ENCODE measurements at regions not wholly inside any gene's neighbourhood (a gene's known extent, or its start where the extent isn't known, plus 50 kb on each side); places are given as distances from the start of the nearest gene placed in this dataset.
A peak's percentile ranks its signal among the peaks of the same experiment; 100 is the strongest.

GRCh38 chr2:207403950-207404349 lies 125.8 kb upstream of the CREB1 start:
- TF ChIP-seq CTCF (IDR thresholded peaks at IDR 0.05; ENCODE audit: control insufficient read depth, extremely low read depth, insufficient read depth): no peak
- H3K4me3 ChIP-seq (ENCODE audit: low read depth, low read length): no peak overlapping the region
- no peak for DNase-seq (ENCODE audit: low read depth)

- no peak for DNase-seq (ENCODE audit: low read depth)
Observed at GRCh38 chr2:207405150-207405549, 124.6 kb upstream of the CREB1 start.

GRCh38 chr2:207408086-207408794 lies 121.5 kb upstream of the CREB1 start:
- H3K4me3 ChIP-seq (ENCODE audit: low read depth, low read length): no peak overlapping the region
- DNase-seq (ENCODE audit: low read depth): peak; percentile 89

More at GRCh38 chr2:207405150-207405549, 124.6 kb upstream of the CREB1 start:
- no peak for TF ChIP-seq CTCF (IDR thresholded peaks at IDR 0.05; ENCODE audit: control insufficient read depth, extremely low read depth, insufficient read depth)
- no peak overlapping the region for H3K4me3 ChIP-seq (ENCODE audit: low read depth, low read length)

GRCh38 chr2:207409517-207409916 lies 120.2 kb upstream of the CREB1 start:
- no peak for DNase-seq (ENCODE audit: low read depth)

More at GRCh38 chr2:207408086-207408794, 121.5 kb upstream of the CREB1 start:
- no peak for TF ChIP-seq CTCF (IDR thresholded peaks at IDR 0.05; ENCODE audit: control insufficient read depth, extremely low read depth, insufficient read depth)

GRCh38 chr2:207412787-207413310 lies 116.9 kb upstream of the CREB1 start:
- no peak for DNase-seq (ENCODE audit: low read depth)
- TF ChIP-seq CTCF (IDR thresholded peaks at IDR 0.05; ENCODE audit: control insufficient read depth, extremely low read depth, insufficient read depth): no peak

More at GRCh38 chr2:207409517-207409916, 120.2 kb upstream of the CREB1 start:
- no peak overlapping the region for H3K4me3 ChIP-seq (ENCODE audit: low read depth, low read length)
- TF ChIP-seq CTCF (IDR thresholded peaks at IDR 0.05; ENCODE audit: control insufficient read depth, extremely low read depth, insufficient read depth): no peak

GRCh38 chr2:207413376-207413907 lies 116.3 kb upstream of the CREB1 start:
- DNase-seq (ENCODE audit: low read depth): no peak
- H3K4me3 ChIP-seq (ENCODE audit: low read depth, low read length): no peak overlapping the region
- TF ChIP-seq CTCF (IDR thresholded peaks at IDR 0.05; ENCODE audit: control insufficient read depth, extremely low read depth, insufficient read depth): no peak

More at GRCh38 chr2:207412787-207413310, 116.9 kb upstream of the CREB1 start:
- no peak overlapping the region for H3K4me3 ChIP-seq (ENCODE audit: low read depth, low read length)
